PC-9 (cell line): ENCODE measurements at regions not wholly inside any gene's neighbourhood (a gene's known extent, or its start where the extent isn't known, plus 50 kb on each side); places are given as distances from the start of the nearest gene placed in this dataset.

ENCODE experiments used
- CTCF ChIP-seq: fragments of 200-600 bp; sonication (generic); conservative IDR thresholded peaks from 2 replicates; pipeline ENCODE4 v1.6.1; 2017; ENCODE audit warnings: mixed run types, antibody characterized with exemption, mild to moderate bottlenecking, moderate library complexity
- EZH2 ChIP-seq: fragments of 200-600 bp; sonication (generic); IDR thresholded peaks from 2 replicates; pipeline ENCODE4 v1.8.0; 2017; ENCODE audit warnings: antibody characterized with exemption, low read depth

GRCh38 chr3:111319598-111319997 lies 222.4 kb upstream of the CD96 start:
- no peak for TF ChIP-seq CTCF
- no peak for TF ChIP-seq EZH2
